ENCODE measurements at regions not wholly inside any gene's neighbourhood (a gene's known extent, or its start where the extent isn't known, plus 50 kb on each side); places are given as distances from the start of the nearest gene placed in this dataset.
"Not testable (repeated sequence)": the region's sequence is repeated elsewhere in the genome, so short reads cannot be mapped to it uniquely, and the experiment has no call there.

DNA sequence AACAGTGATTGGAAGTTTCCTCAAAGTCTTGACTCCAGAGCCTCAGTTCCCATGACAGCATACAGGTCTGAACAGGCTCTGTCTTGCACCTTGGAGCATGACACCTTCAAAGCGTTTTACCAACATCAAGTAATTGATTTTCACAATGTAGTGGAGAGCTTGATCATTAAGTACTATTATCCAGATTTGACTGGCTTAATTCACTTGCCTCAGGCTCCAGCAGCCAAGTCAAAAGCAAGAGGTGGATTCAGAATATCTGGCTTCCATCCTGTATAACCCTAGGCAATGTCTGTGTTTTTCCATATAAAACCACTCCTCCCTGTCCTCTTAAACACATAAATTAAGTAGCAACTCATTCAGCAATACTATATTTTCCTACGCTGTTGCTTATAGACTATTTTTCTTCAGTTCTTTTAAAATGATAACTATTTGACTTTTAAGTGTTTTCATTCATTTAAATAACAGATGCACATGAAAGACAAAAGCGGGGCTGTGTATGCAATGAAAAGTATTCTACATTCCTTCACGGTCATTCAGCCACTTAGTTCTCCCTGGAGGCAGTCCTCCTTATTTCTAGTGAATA, 150.8 kb upstream of the RANBP3L start:
- Histone ChIP-seq H3K4me3 (ENCODE audit: low read length) (no peak overlapping the region), H3K27me3 (ENCODE audit: control insufficient read depth, insufficient read depth, low read length) (no peaks in the 10 kb centered on the region), H3K4me2 (ENCODE audit: low read length) (no peak overlapping the region), H3K9me3 (replicated peaks; ENCODE audit: low read length) (no peaks in the 10 kb centered on the region), H3K9ac (ENCODE audit: low read depth, low read length) (no peak overlapping the region), H3K4me1 (ENCODE audit: control insufficient read depth, insufficient read depth, low read length) (peaks cover 16% of the 10 kb centered on the region), H3K36me3 (ENCODE audit: insufficient read depth, low read length) (no peaks in the 10 kb centered on the region)

DNA sequence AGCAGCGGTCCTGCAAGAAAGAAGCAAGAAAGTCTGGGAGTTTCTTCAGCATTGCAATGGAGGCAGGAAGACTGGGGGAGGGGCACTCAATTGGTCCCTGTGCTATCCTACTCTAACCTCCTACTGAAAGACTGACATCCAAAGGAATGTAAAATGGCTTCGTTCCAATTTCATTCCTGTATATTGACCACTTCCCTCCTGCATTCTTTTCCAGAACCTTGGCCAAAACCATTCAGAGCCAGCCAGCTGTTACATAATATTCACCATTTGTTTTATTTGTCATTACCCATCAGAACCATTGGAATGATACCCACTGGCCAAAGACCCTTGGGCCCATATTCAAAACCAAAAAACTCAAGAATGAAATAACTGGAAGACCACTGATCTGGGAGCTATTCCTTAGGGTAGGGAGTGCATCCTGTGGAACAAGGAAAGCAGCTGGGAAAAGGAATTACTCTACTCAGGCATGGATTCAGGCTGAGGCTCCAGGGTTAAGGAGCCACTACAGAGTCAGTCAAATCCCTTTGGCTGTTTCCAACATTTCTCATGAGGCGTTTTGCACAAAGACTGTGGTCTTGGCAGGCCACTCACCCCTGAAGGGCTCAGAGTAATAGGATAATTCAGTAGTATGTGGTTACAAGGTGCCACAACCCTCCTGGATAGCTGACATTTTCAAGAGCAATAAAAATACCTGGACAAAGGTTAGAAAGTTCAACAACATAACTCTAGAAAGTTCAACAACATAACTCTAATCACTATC, 148.7 kb upstream of the SLC1A3 start:
- H3K36me3 ChIP-seq (ENCODE audit: insufficient read depth, low read length), result no peaks in the 10 kb centered on the region

DNA sequence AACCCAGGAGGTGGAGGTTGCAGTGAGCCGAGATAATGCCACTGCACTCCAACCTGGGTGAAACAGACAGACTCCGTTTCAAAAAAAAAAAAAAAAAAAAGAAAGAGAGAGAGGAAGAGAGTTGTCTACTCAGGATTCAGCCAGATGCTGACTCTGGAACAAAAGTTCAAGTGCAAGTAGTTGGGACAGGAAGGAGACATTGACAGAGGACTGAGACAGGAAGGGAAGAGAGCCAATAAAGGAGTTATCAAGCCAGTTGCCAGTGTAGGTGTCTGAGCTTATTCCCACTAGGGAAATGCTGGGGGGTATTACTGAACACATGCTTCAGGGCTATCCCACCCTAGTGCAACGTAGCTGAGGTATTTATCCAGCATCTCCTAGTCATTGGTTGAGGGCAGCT, 147.7 kb upstream of the SLC1A3 start:
- Histone ChIP-seq H3K4me3 (ENCODE audit: low read length) (no peak overlapping the region), H3K4me1 (ENCODE audit: control insufficient read depth, insufficient read depth, low read length) (peaks cover 23% of the 10 kb centered on the region), H3K9ac (ENCODE audit: low read depth, low read length) (no peak overlapping the region), H3K9me3 (replicated peaks; ENCODE audit: low read length) (no peaks in the 10 kb centered on the region), H3K27me3 (ENCODE audit: control insufficient read depth, insufficient read depth, low read length) (peaks cover 2% of the 10 kb centered on the region), H3K4me2 (ENCODE audit: low read length) (no peak overlapping the region), H3K36me3 (ENCODE audit: insufficient read depth, low read length) (no peaks in the 10 kb centered on the region)

More for the DNA sequence above, 148.7 kb upstream of the SLC1A3 start:
- Histone ChIP-seq H3K4me2 (ENCODE audit: low read length) (no peak overlapping the region), H3K4me1 (ENCODE audit: control insufficient read depth, insufficient read depth, low read length) (peaks cover 20% of the 10 kb centered on the region), H3K4me3 (ENCODE audit: low read length) (no peak overlapping the region), H3K9ac (ENCODE audit: low read depth, low read length) (no peak overlapping the region), H3K27me3 (ENCODE audit: control insufficient read depth, insufficient read depth, low read length) (no peaks in the 10 kb centered on the region), H3K9me3 (replicated peaks; ENCODE audit: low read length) (no peaks in the 10 kb centered on the region)

DNA sequence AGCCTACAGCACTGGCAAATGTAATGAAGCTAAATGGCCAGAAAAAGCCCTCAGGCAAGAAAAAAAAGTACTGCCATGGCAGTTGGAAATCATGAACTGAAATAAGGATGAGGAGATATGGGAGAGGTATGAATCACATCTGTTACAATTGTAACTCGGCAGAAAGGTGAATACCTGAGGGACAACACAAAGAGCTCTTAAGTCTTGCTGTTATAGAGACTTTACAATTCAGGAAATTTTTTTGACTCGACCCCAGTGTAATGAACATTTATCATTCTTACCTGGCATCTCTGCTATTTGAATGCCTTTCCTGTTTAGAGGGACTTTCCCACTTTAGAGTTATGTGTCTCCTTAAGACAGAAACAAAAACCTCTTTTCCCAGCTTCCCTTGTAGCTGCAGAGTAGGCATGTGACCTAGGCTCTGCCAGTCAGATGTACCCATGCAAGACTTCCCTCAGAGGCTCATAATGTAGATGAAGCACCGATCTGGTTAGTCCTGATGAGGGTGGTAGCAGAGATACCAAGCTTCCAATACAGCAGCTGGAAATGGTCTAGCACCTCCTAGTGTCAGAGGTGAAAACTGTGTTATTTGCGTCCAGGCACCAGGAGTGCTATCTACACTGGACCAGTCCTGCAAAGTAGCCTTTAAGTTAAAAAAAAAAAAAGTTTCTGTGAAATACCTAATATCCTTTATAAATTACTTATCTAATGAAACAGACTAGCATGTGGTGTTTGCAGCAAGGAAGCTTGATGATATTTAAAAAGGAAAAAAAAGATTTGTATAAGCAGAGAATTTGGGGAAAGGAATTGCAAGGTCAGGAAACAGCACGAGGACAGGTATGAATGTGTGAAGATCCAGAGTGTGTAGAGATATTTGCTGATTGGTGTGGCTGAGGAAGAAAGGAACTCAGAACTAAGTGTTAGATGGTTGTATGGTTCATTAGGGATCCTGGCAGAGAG, 146.9 kb upstream of the SLC1A3 start:
- no peak overlapping the region for H3K4me3 ChIP-seq (ENCODE audit: low read length)
- H3K4me2 ChIP-seq (ENCODE audit: low read length), result no peak overlapping the region
- H3K9ac ChIP-seq (ENCODE audit: low read depth, low read length), result no peak overlapping the region
- no peaks in the 10 kb centered on the region for H3K36me3 ChIP-seq (ENCODE audit: insufficient read depth, low read length)
- peaks cover 23% of the 10 kb centered on the region for H3K4me1 ChIP-seq (ENCODE audit: control insufficient read depth, insufficient read depth, low read length)
- H3K9me3 ChIP-seq (replicated peaks; ENCODE audit: low read length), result no peaks in the 10 kb centered on the region
- peaks cover 2% of the 10 kb centered on the region for H3K27me3 ChIP-seq (ENCODE audit: control insufficient read depth, insufficient read depth, low read length)

DNA sequence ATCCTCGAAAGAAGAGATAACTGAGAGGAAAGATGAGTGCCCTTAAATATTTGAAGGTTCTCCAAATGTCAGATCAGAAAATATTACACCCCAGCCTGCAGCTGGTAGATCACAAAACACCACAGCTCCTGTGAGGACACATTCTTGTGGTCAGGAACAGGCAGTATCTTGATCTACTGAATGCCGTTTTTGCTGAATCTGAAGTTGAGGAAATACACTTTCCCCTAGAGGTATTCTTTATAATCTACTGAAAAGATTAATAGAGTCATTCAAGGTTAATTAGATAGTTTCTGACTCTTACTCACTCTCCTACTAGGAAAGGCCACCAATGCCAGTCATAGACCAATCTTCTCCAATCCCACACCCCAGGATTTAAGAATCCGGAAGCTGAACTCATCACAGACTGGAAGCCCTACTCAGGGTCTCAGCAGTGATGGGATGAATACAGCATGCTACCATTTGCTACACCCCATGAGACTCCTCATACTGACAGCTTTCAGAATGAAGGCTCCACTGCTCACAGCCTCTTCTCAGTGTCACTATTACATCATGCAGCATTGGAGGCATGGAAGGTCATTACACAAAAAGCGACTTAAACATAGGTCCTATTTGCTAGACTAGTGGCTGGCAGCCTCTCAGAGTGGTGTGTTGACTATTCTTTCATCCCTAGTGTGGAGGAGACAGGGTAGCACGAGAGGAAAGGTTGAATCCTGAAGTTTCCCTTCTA, 143.9 kb upstream of the SLC1A3 start:
- H3K4me1 ChIP-seq (ENCODE audit: control insufficient read depth, insufficient read depth, low read length), result peaks cover 19% of the 10 kb centered on the region
- H3K4me3 ChIP-seq (ENCODE audit: low read length), result no peak overlapping the region
- no peaks in the 10 kb centered on the region for H3K9me3 ChIP-seq (replicated peaks; ENCODE audit: low read length)
- no peak overlapping the region for H3K4me2 ChIP-seq (ENCODE audit: low read length)
- peaks cover 2% of the 10 kb centered on the region for H3K27me3 ChIP-seq (ENCODE audit: control insufficient read depth, insufficient read depth, low read length)
- H3K36me3 ChIP-seq (ENCODE audit: insufficient read depth, low read length), result no peaks in the 10 kb centered on the region
- H3K9ac ChIP-seq (ENCODE audit: low read depth, low read length), result no peak overlapping the region

DNA sequence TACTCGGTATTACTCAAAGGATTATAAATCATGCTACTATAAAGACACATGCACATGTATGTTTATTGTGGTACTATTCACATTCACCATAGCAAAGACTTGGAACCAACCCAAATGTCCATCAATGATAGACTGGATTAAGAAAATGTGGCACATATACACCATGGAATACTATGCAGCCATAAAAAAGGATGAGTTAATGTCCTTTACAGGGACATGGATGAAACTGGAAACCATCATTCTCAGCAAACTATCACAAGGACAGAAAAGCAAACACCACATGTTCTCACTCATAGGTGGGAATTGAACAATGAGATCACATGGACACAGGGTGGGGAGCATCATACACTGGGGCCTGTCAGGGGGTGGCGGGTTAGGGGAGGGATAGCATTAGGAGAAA, 130.5 kb upstream of the SLC1A3 start:
- not testable (repeated sequence) for H3K9ac ChIP-seq (ENCODE audit: low read depth, low read length); H3K9me3 ChIP-seq (replicated peaks; ENCODE audit: low read length); H3K36me3 ChIP-seq (ENCODE audit: insufficient read depth, low read length); H3K4me3 ChIP-seq (ENCODE audit: low read length); H3K4me1 ChIP-seq (ENCODE audit: control insufficient read depth, insufficient read depth, low read length); H3K27me3 ChIP-seq (ENCODE audit: control insufficient read depth, insufficient read depth, low read length); H3K4me2 ChIP-seq (ENCODE audit: low read length)

DNA sequence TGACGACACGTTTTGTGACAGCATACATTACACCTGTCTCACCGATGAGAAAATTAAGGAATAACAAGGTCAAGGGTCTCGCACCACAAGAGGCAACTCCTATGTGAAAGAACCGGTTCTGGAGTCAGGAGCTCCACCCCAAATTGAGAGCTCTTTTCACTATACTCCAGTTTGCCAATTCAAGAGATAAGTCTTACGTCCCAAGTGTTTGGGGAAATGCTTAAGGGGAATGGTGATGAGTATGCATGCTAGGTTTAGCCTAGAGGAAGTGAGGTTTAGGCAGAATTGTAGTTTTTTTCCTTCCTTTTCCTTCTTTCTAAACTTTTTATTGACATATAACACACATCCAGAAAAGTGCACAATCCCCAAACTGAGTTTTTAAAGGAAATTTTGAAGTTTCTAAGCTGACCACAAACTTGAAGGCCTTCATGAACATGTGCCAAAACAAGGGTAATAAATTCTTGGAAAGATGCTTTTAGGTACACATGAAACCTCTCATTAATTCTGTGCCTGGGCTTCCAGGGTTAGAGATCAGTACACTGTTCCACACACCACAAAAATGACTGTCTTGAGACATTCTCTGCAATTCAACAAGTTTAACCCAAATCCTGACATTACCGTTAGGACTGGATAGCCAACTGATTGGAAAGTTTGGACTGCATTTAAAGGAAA, 127.6 kb upstream of the SLC1A3 start:
- H3K36me3 ChIP-seq (ENCODE audit: insufficient read depth, low read length), result no peaks in the 10 kb centered on the region
- no peak overlapping the region for H3K9ac ChIP-seq (ENCODE audit: low read depth, low read length)
- H3K27me3 ChIP-seq (ENCODE audit: control insufficient read depth, insufficient read depth, low read length), result no peaks in the 10 kb centered on the region
- no peak overlapping the region for H3K4me2 ChIP-seq (ENCODE audit: low read length)
- H3K9me3 ChIP-seq (replicated peaks; ENCODE audit: low read length), result no peaks in the 10 kb centered on the region
- no peak overlapping the region for H3K4me3 ChIP-seq (ENCODE audit: low read length)
- H3K4me1 ChIP-seq (ENCODE audit: control insufficient read depth, insufficient read depth, low read length), result no peaks in the 10 kb centered on the region

DNA sequence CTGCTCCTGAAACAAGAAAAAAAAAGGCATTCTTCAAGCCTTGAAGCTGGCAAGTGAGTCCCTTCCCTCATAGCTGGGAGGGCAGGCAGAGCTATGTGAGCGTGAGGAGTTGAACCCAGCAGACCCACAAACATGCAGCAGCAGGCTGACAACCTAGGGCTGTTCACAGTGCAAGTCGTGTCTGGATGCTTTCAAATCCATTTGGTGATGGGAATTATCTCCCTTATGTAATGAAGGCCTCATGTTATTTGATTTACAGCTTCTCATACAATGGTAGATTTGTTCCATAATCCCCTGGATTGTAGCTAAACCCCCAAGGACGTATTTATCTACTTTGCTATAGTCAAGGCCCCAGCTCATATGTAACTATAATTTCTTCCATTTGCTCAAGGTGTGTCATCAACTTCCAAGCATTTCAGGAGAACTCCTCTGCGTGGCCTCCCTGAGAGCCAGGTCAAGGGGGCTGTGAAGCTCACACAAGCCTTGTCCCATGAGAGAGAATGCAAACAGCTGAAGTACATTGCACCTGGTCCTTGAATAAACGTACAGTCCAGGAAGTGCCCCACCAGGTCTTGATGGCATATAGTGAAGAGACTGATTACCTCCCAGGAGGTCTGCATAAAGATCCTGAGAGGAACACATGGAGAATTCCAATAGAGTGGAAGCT, 124.8 kb upstream of the SLC1A3 start:
- H3K27me3 ChIP-seq (ENCODE audit: control insufficient read depth, insufficient read depth, low read length), result no peaks in the 10 kb centered on the region
- H3K4me1 ChIP-seq (ENCODE audit: control insufficient read depth, insufficient read depth, low read length), result no peaks in the 10 kb centered on the region
- H3K36me3 ChIP-seq (ENCODE audit: insufficient read depth, low read length), result no peaks in the 10 kb centered on the region
- H3K9ac ChIP-seq (ENCODE audit: low read depth, low read length), result no peak overlapping the region
- no peak overlapping the region for H3K4me3 ChIP-seq (ENCODE audit: low read length)
- no peaks in the 10 kb centered on the region for H3K9me3 ChIP-seq (replicated peaks; ENCODE audit: low read length)
- no peak overlapping the region for H3K4me2 ChIP-seq (ENCODE audit: low read length)

DNA sequence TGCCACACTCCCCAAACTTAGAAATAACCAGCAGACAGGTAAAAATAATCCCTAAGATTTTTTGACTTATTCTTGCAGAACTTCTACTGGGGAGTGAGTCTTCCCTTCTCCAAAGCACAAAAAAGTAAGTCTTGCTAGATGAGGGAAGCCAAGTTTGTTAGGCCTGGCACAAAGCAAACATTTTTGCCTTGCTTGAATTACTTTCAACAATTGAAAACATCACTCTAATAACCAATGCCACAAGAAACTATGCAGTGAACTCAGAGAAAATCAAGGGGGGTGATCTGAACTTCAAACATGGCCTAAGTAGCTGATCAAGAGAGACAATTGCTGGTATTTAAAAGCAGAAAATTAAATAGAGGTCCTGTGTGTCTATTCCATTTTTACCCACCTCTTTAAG, 123.6 kb upstream of the SLC1A3 start:
- Histone ChIP-seq H3K9me3 (replicated peaks; ENCODE audit: low read length) (no peaks in the 10 kb centered on the region), H3K4me2 (ENCODE audit: low read length) (no peak overlapping the region), H3K4me3 (ENCODE audit: low read length) (no peak overlapping the region), H3K27me3 (ENCODE audit: control insufficient read depth, insufficient read depth, low read length) (no peaks in the 10 kb centered on the region), H3K4me1 (ENCODE audit: control insufficient read depth, insufficient read depth, low read length) (no peaks in the 10 kb centered on the region), H3K36me3 (ENCODE audit: insufficient read depth, low read length) (no peaks in the 10 kb centered on the region), H3K9ac (ENCODE audit: low read depth, low read length) (no peak overlapping the region)

DNA sequence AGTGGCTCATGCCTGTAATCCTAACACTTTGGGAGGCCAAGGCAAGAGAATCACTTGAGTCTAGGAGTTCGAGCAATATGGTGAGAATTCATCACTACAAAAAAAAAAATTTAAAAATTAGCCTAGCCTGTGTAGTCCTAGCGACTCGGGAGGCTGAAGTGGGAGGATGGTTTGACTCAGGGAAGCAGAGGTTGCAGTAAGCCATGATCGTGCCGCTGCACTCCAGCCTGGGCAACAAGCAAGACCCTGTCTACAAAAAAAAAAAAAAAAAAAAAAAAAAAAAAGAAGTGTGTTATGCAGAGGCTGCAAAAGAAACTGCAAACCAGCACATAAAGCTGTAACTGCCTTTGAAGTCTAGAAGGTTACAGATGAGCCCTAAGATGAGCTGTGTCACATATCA, 116.9 kb upstream of the SLC1A3 start:
- H3K4me1 ChIP-seq (ENCODE audit: control insufficient read depth, insufficient read depth, low read length), result peaks cover 18% of the 10 kb centered on the region
- H3K4me3 ChIP-seq (ENCODE audit: low read length), result no peak overlapping the region
- no peaks in the 10 kb centered on the region for H3K9me3 ChIP-seq (replicated peaks; ENCODE audit: low read length)
- no peaks in the 10 kb centered on the region for H3K36me3 ChIP-seq (ENCODE audit: insufficient read depth, low read length)
- no peaks in the 10 kb centered on the region for H3K27me3 ChIP-seq (ENCODE audit: control insufficient read depth, insufficient read depth, low read length)
- no peak overlapping the region for H3K4me2 ChIP-seq (ENCODE audit: low read length)
- H3K9ac ChIP-seq (ENCODE audit: low read depth, low read length), result no peak overlapping the region

Measured in skeletal muscle satellite cell (primary cell).